Thymus (tissue), 11 donors: ENCODE measurements at regions not wholly inside any gene's neighbourhood (a gene's known extent, or its start where the extent isn't known, plus 50 kb on each side); places are given as distances from the start of the nearest gene placed in this dataset.

Experiments used
- DNase-seq, 9 donors: peaks; one replicate each; pipeline ENCODE4 v3.0.0-alpha.2; 2013; ENCODE audit warnings: low spot score in 9 of 9, low read depth in 6 of 9, missing footprints in 1 of 9
- H3K27ac ChIP-seq, 2 donors: one replicate each; pipeline ENCODE4 v1.5.1; 2013; ENCODE audit warnings: control low read depth in 1 of 2, low read depth in 1 of 2, low read length in 1 of 2, mild to moderate bottlenecking in 1 of 2, moderate library complexity in 1 of 2
- H3K27me3 ChIP-seq, 2 donors: one replicate each; pipeline ENCODE4 v1.5.1; 2013; ENCODE audit warnings: low read length in 1 of 2; ENCODE audit not compliant: control insufficient read depth in 2 of 2, insufficient read depth in 1 of 2
- H3K36me3 ChIP-seq, 2 donors: one replicate each; pipeline ENCODE4 v1.5.1; 2013; ENCODE audit warnings: low read length in 1 of 2, mild to moderate bottlenecking in 1 of 2, moderate library complexity in 1 of 2; ENCODE audit not compliant: control insufficient read depth in 2 of 2, insufficient read depth in 2 of 2
- H3K4me1 ChIP-seq, 2 donors: one replicate each; pipeline ENCODE4 v1.5.1; 2013; ENCODE audit warnings: low read length in 2 of 2; ENCODE audit not compliant: control insufficient read depth in 2 of 2, insufficient read depth in 2 of 2
- H3K4me3 ChIP-seq, 2 donors: one replicate each; pipeline ENCODE4 v1.5.1; 2013; ENCODE audit warnings: low read length in 2 of 2, control low read depth in 1 of 2, mild to moderate bottlenecking in 1 of 2
- H3K9me3 ChIP-seq, 2 donors: one replicate each; pipeline ENCODE4 v1.5.1; 2013; ENCODE audit warnings: low read length in 1 of 2, mild to moderate bottlenecking in 1 of 2; ENCODE audit not compliant: control insufficient read depth in 2 of 2, insufficient read depth in 1 of 2
- WGBS: extraction: QIAGEN DNeasy Blood & Tissue Kit; methylation state at CpG from one replicate; pipeline ENCODE4 v1.1.7; 2013; 5-methylcytosine and 5-hydroxymethylcytosine counted together
- donor health status: healthy.

GRCh38 chr9:73880101-73880500 lies 617.0 kb upstream of the RORB start:
- no peaks in the 10 kb centered on the region for H3K4me1 ChIP-seq
- no peaks in the 10 kb centered on the region for H3K36me3 ChIP-seq
- H3K27me3 ChIP-seq, result no peaks in the 10 kb centered on the region
- no peak overlapping the region for H3K4me3 ChIP-seq
- H3K9me3 ChIP-seq, result no peaks in the 10 kb centered on the region
- DNase-seq, result no peak
- H3K27ac ChIP-seq, result no peak overlapping the region
- 74% methylated on average over 3 of the region's 3 CpGs for WGBS

DNA sequence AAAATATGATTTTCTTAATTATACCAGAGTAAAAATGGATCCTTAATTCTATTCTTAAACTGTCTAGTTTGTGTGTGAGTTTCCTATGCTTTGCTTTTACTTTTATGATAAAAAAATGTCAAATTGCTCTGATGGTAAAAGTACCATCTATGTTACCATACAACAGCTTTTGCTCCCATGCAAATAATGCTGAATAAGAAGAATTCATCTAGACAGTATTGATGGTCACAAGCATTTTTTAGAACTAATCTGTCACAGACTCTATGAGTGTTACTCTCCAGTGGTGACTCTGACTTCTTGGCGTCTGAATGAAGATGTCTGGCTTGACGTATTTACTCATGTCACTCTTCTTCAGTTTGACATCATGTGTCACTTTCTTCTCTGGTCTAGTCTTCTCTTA lies 608.1 kb upstream of the RORB start:
- Histone ChIP-seq H3K9me3 (no peaks in the 10 kb centered on the region), H3K27ac (no peak overlapping the region), H3K27me3 (no peaks in the 10 kb centered on the region), H3K4me1 (no peaks in the 10 kb centered on the region), H3K36me3 (no peaks in the 10 kb centered on the region), H3K4me3 (no peak overlapping the region)
- DNase-seq, result no peak
- 98% methylated on average over 2 of the region's 2 CpGs for WGBS

- H3K27ac ChIP-seq, result no peak overlapping the region
- H3K9me3 ChIP-seq, result no peaks in the 10 kb centered on the region
- no peaks in the 10 kb centered on the region for H3K27me3 ChIP-seq
- DNase-seq, result no peak
- H3K4me1 ChIP-seq, result no peaks in the 10 kb centered on the region
- H3K4me3 ChIP-seq, result no peak overlapping the region
- H3K36me3 ChIP-seq, result no peaks in the 10 kb centered on the region
Measured at GRCh38 chr9:73890685-73891277, 606.4 kb upstream of the RORB start.

GRCh38 chr9:73892335-73892734 lies 604.8 kb upstream of the RORB start:
- Histone ChIP-seq H3K4me1 (no peaks in the 10 kb centered on the region), H3K27ac (no peak overlapping the region), H3K27me3 (no peaks in the 10 kb centered on the region), H3K4me3 (no peak overlapping the region), H3K9me3 (no peaks in the 10 kb centered on the region), H3K36me3 (no peaks in the 10 kb centered on the region)
- no peak for DNase-seq
- WGBS, result 87% methylated on average over 3 of the region's 3 CpGs

GRCh38 chr9:73893230-73893629 lies 603.9 kb upstream of the RORB start:
- no peaks in the 10 kb centered on the region for H3K9me3 ChIP-seq
- H3K4me3 ChIP-seq, result no peak overlapping the region
- no peak for DNase-seq
- no peak overlapping the region for H3K27ac ChIP-seq
- no peaks in the 10 kb centered on the region for H3K27me3 ChIP-seq
- no peaks in the 10 kb centered on the region for H3K36me3 ChIP-seq
- H3K4me1 ChIP-seq, result no peaks in the 10 kb centered on the region

- H3K27ac ChIP-seq, result no peak overlapping the region
- no peak for DNase-seq
- WGBS, result 94% methylated on average over 2 of the region's 2 CpGs
- H3K4me3 ChIP-seq, result no peak overlapping the region
- no peaks in the 10 kb centered on the region for H3K4me1 ChIP-seq
- H3K36me3 ChIP-seq, result no peaks in the 10 kb centered on the region
- no peaks in the 10 kb centered on the region for H3K27me3 ChIP-seq
- H3K9me3 ChIP-seq, result no peaks in the 10 kb centered on the region
Measured at GRCh38 chr9:73896061-73896460, 601.1 kb upstream of the RORB start.

- Histone ChIP-seq H3K4me3 (no peak overlapping the region), H3K9me3 (no peaks in the 10 kb centered on the region), H3K27me3 (no peaks in the 10 kb centered on the region), H3K36me3 (no peaks in the 10 kb centered on the region), H3K4me1 (no peaks in the 10 kb centered on the region), H3K27ac (no peak overlapping the region)
- DNase-seq, result no peak
- WGBS, result 82% methylated on average over 1 of the region's 1 CpG
Measured at GRCh38 chr9:73906671-73907070, 590.5 kb upstream of the RORB start.

DNA sequence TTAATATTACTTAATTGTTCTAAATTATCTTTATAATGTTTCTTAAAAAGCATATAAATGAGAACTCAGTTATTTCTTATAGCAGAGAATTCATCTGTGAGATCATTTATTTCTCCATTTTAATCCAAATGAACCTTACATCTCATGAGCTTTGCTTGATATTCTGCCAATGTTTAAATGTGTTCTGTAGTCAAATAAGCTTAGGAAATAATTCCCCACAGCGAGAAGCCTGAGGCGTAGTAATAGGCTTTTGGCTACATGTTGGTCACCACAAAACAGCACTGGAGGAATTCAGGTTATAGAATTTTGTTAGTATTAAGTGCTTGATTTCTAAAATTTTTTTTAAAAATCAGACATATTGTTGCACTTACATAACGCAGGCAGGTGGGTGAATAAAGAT lies 585.3 kb upstream of the RORB start:
- WGBS, result 95% methylated on average over 3 of the region's 3 CpGs

GRCh38 chr9:73916016-73916673 lies 581.0 kb upstream of the RORB start:
- Histone ChIP-seq H3K9me3 (no peaks in the 10 kb centered on the region), H3K27ac (no peak overlapping the region), H3K27me3 (no peaks in the 10 kb centered on the region), H3K4me3 (no peak overlapping the region), H3K4me1 (no peaks in the 10 kb centered on the region), H3K36me3 (no peaks in the 10 kb centered on the region)
- WGBS, result 75% methylated on average over 6 of the region's 6 CpGs
- peak in 6 of 9 donors; percentile 9 to 65 (median 24) for DNase-seq

More for the DNA sequence above, 585.3 kb upstream of the RORB start:
- H3K4me3 ChIP-seq, result no peak overlapping the region
- H3K4me1 ChIP-seq, result no peaks in the 10 kb centered on the region
- no peaks in the 10 kb centered on the region for H3K9me3 ChIP-seq
- H3K36me3 ChIP-seq, result no peaks in the 10 kb centered on the region
- no peak for DNase-seq
- H3K27ac ChIP-seq, result no peak overlapping the region
- H3K27me3 ChIP-seq, result no peaks in the 10 kb centered on the region
